H9 (cell line): ENCODE measurements at regions not wholly inside any gene's neighbourhood (a gene's known extent, or its start where the extent isn't known, plus 50 kb on each side); places are given as distances from the start of the nearest gene placed in this dataset.

Source experiments
- DNase-seq: peaks from one replicate; pipeline ENCODE4 v3.0.0-alpha.2; 2017
- H2AFZ ChIP-seq: one replicate; pipeline ENCODE4 v1.6.1; 2013; ENCODE audit warnings: mild to moderate bottlenecking, low read length, control low read depth, moderate library complexity
- H2AK5ac ChIP-seq: 2 replicates; pipeline ENCODE4 v1.6.1; 2013; ENCODE audit warnings: low read length, control low read depth, mixed read lengths; ENCODE audit not compliant: insufficient read length
- H2BK120ac ChIP-seq: one replicate; pipeline ENCODE4 v1.6.1; 2013; ENCODE audit warnings: low read depth, mild to moderate bottlenecking, low read length, control low read depth, inconsistent platforms; ENCODE audit not compliant: poor library complexity, severe bottlenecking
- H2BK12ac ChIP-seq: 2 replicates; pipeline ENCODE4 v1.6.1; 2013; ENCODE audit warnings: low read length, control low read depth, mixed read lengths, low read depth; ENCODE audit not compliant: insufficient read length
- H2BK15ac ChIP-seq: 2 replicates; pipeline ENCODE4 v1.6.1; 2013; ENCODE audit warnings: low read depth, low read length, control low read depth
- H2BK20ac ChIP-seq: one replicate; pipeline ENCODE4 v1.6.1; 2013; ENCODE audit warnings: low read depth, mild to moderate bottlenecking, low read length, control low read depth, inconsistent platforms; ENCODE audit not compliant: poor library complexity, severe bottlenecking
- H2BK5ac ChIP-seq: 2 replicates; pipeline ENCODE4 v1.6.1; 2013; ENCODE audit warnings: low read length, control low read depth, mixed read lengths; ENCODE audit not compliant: insufficient read length
- H3K14ac ChIP-seq: 2 replicates; pipeline ENCODE4 v1.6.1; 2013; ENCODE audit warnings: low read length, control low read depth; ENCODE audit not compliant: insufficient read depth
- H3K18ac ChIP-seq: 2 replicates; pipeline ENCODE4 v1.6.1; 2013; ENCODE audit warnings: low read depth, mild to moderate bottlenecking, mixed read lengths, low read length, control low read depth; ENCODE audit not compliant: insufficient read length
- H3K23ac ChIP-seq: 2 replicates; pipeline ENCODE4 v1.6.1; 2013; ENCODE audit warnings: low read length, control low read depth, mixed read lengths, low read depth; ENCODE audit not compliant: insufficient read length
- H3K23me2 ChIP-seq: 2 replicates; pipeline ENCODE4 v1.6.1; 2013; ENCODE audit warnings: low read depth, mild to moderate bottlenecking, mixed read lengths, low read length, control low read depth; ENCODE audit not compliant: insufficient read length, poor library complexity, severe bottlenecking
- H3K27ac ChIP-seq: 2 replicates; pipeline ENCODE4 v1.5.1; 2013; ENCODE audit warnings: low read length, control low read depth, mixed read lengths, low read depth; ENCODE audit not compliant: insufficient read length
- H3K27me3 ChIP-seq: 2 replicates; pipeline ENCODE4 v1.6.1; 2013; ENCODE audit warnings: low read length, control low read depth, inconsistent platforms; ENCODE audit not compliant: insufficient read depth
- H3K4ac ChIP-seq: 2 replicates; pipeline ENCODE4 v1.6.1; 2013; ENCODE audit warnings: low read depth, mild to moderate bottlenecking, control low read depth, inconsistent platforms, low read length, moderate library complexity
- H3K4me1 ChIP-seq: 2 replicates; pipeline ENCODE4 v1.6.1; 2013; ENCODE audit warnings: low read length, control low read depth, inconsistent platforms; ENCODE audit not compliant: insufficient read depth
- H3K4me2 ChIP-seq: 2 replicates; pipeline ENCODE4 v1.6.1; 2013; ENCODE audit warnings: low read length, control low read depth, mixed read lengths; ENCODE audit not compliant: insufficient read length, insufficient read depth
- H3K56ac ChIP-seq: 2 replicates; pipeline ENCODE4 v1.6.1; 2013; ENCODE audit warnings: low read depth, mild to moderate bottlenecking, mixed read lengths, low read length, control low read depth; ENCODE audit not compliant: insufficient read length
- H3K79me1 ChIP-seq: 2 replicates; pipeline ENCODE4 v1.6.1; 2013; ENCODE audit warnings: low read depth, mild to moderate bottlenecking, moderate library complexity, low read length, control low read depth, inconsistent platforms; ENCODE audit not compliant: insufficient read depth, poor library complexity, severe bottlenecking
- H3K79me2 ChIP-seq: 2 replicates; pipeline ENCODE4 v1.6.1; 2013; ENCODE audit warnings: low read length, control low read depth, inconsistent platforms; ENCODE audit not compliant: insufficient read depth
- H3K9ac ChIP-seq: 2 replicates; pipeline ENCODE4 v1.6.1; 2013; ENCODE audit warnings: low read length, control low read depth, mixed read lengths; ENCODE audit not compliant: insufficient read length; ENCODE audit errors: extremely low read depth
- H3K9me3 ChIP-seq: one replicate; pipeline ENCODE4 v1.6.1; 2013; ENCODE audit warnings: low read depth, low read length, inconsistent platforms; ENCODE audit not compliant: control insufficient read depth
- H3T11ph ChIP-seq: one replicate; pipeline ENCODE4 v1.6.1; 2013; ENCODE audit warnings: mild to moderate bottlenecking, low read length, control low read depth, inconsistent platforms
- H4K20me1 ChIP-seq: one replicate; pipeline ENCODE4 v1.6.1; 2013; ENCODE audit not compliant: control insufficient read depth, insufficient read length, insufficient read depth
- H4K5ac ChIP-seq: 2 replicates; pipeline ENCODE4 v1.6.1; 2013; ENCODE audit warnings: low read depth, mild to moderate bottlenecking, mixed read lengths, low read length, control low read depth; ENCODE audit not compliant: insufficient read length
- H4K8ac ChIP-seq: replicated peaks from 2 replicates; pipeline ENCODE4 v1.6.1; 2013; ENCODE audit warnings: low read length, control low read depth, mixed read lengths, low read depth; ENCODE audit not compliant: insufficient read length
- H4K91ac ChIP-seq: 2 replicates; pipeline ENCODE4 v1.6.1; 2013; ENCODE audit warnings: low read depth, mild to moderate bottlenecking, moderate library complexity, mixed read lengths, low read length, control low read depth; ENCODE audit not compliant: insufficient read length
- H3K27ac Mint-ChIP-seq, 3 experiments: 2 replicates in 2 of 3; 3 replicates in 1 of 3; pipeline ENCODE4 v1.8.0; 2020 to 2021; ENCODE audit warnings: mixed read lengths in 3 of 3, mild to moderate bottlenecking in 1 of 3, moderate library complexity in 1 of 3
- H3K27me3 Mint-ChIP-seq: 2 replicates; pipeline ENCODE4 v1.8.0; 2021; ENCODE audit warnings: low read depth, mild to moderate bottlenecking, moderate library complexity, mixed read lengths
- H3K36me3 Mint-ChIP-seq, 3 experiments: 2 replicates in 2 of 3; 3 replicates in 1 of 3; pipeline ENCODE4 v1.8.0; 2020 to 2021; ENCODE audit warnings: low read depth in 3 of 3, mixed read lengths in 3 of 3; ENCODE audit not compliant: insufficient read depth in 1 of 3
- H3K4me1 Mint-ChIP-seq, 2 experiments: 2 replicates each; pipeline ENCODE4 v1.8.0; 2020; ENCODE audit warnings: mixed read lengths in 2 of 2
- H3K4me3 Mint-ChIP-seq, 2 experiments: 2 replicates in 1 of 2; 3 replicates in 1 of 2; pipeline ENCODE4 v1.8.0; 2020 to 2021; ENCODE audit warnings: mild to moderate bottlenecking in 2 of 2, mixed read lengths in 2 of 2, moderate library complexity in 1 of 2
- H3K9me3 Mint-ChIP-seq, 2 experiments: 2 replicates in 1 of 2; 3 replicates in 1 of 2; pipeline ENCODE4 v1.8.0; 2020; ENCODE audit warnings: mild to moderate bottlenecking in 2 of 2, mixed read lengths in 2 of 2, moderate library complexity in 1 of 2
- WGBS: extraction: QIAGEN DNeasy Blood & Tissue Kit; methylation state at CpG from one replicate; pipeline ENCODE4 v1.1.7; 2013; ENCODE audit warnings: missing lambda C conversion rate, low lambda C conversion rate, mixed read lengths; ENCODE audit not compliant: insufficient read length; ENCODE audit errors: extremely low coverage; 5-methylcytosine and 5-hydroxymethylcytosine counted together
- TF ChIP-seq, protein P1 (sequence below): fragments of 200-600 bp; sonication (generic); conservative IDR thresholded peaks from 3 replicates; pipeline ENCODE4 v1.8.0; 2021; ENCODE audit warnings: antibody characterized with exemption, mild to moderate bottlenecking

DNA sequence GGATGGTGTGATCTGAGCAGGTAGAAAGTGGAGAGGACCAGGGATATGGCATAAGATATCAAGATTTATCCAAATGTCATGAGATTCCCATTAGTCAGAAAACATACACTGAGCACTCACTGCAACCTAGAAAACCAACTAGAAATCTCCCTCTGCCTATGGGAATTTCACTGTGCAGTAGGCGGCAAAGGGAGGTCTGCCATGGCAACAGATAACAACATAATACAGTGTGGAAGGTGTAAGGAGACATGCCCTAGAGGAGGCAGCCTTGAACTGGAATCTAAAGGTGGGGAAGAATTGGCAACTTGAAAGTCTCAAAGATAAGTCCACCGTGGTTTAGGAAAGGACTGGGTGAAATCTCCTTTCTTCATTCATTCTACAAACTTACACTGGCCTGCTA is 238.4 kb downstream of the ATG4C start:
- no peaks in the 10 kb centered on the region for H3K27me3 Mint-ChIP-seq
- no peak overlapping the region for H3K4me2 ChIP-seq

More for the DNA sequence above, 238.4 kb downstream of the ATG4C start:
- Mint-ChIP-seq H3K4me3 (no peak overlapping the region), H3K4me1 (peaks cover 0 to 6% of the 10 kb centered on the region in 2 experiments; a peak in 1 of 4 replicates), H3K36me3 (no peaks in the 10 kb centered on the region; a peak in 1 of 7 replicates), H3K9me3 (no peaks in the 10 kb centered on the region), H3K27ac (no peak overlapping the region)
- H2BK120ac ChIP-seq: no peak overlapping the region
- H3K18ac ChIP-seq: no peak overlapping the region
- no peak overlapping the region for H3K4ac ChIP-seq
- no CpG with 5 or more reads among the region's 2 CpGs for WGBS
- DNase-seq: no peak
- no peaks in the 10 kb centered on the region for H3K79me1 ChIP-seq
- H3K9ac ChIP-seq: no peak overlapping the region
- H2AFZ ChIP-seq: no peak overlapping the region
- H3K4me1 ChIP-seq: no peaks in the 10 kb centered on the region
- H3K14ac ChIP-seq: no peak overlapping the region
- H3K27ac ChIP-seq: no peak overlapping the region
- no peak overlapping the region for H2BK12ac ChIP-seq
- H3K23me2 ChIP-seq: no peaks in the 10 kb centered on the region
- H3K23ac ChIP-seq: no peak overlapping the region
- no peak overlapping the region for H2BK15ac ChIP-seq
- TF ChIP-seq, protein P1, sequence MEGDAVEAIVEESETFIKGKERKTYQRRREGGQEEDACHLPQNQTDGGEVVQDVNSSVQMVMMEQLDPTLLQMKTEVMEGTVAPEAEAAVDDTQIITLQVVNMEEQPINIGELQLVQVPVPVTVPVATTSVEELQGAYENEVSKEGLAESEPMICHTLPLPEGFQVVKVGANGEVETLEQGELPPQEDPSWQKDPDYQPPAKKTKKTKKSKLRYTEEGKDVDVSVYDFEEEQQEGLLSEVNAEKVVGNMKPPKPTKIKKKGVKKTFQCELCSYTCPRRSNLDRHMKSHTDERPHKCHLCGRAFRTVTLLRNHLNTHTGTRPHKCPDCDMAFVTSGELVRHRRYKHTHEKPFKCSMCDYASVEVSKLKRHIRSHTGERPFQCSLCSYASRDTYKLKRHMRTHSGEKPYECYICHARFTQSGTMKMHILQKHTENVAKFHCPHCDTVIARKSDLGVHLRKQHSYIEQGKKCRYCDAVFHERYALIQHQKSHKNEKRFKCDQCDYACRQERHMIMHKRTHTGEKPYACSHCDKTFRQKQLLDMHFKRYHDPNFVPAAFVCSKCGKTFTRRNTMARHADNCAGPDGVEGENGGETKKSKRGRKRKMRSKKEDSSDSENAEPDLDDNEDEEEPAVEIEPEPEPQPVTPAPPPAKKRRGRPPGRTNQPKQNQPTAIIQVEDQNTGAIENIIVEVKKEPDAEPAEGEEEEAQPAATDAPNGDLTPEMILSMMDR: no peak
- H4K8ac ChIP-seq: no peak overlapping the region
- no peak overlapping the region for H2BK5ac ChIP-seq
- H3K56ac ChIP-seq: no peak overlapping the region
- H2BK20ac ChIP-seq: no peak overlapping the region
- no peaks in the 10 kb centered on the region for H3K27me3 ChIP-seq
- H4K91ac ChIP-seq: no peak overlapping the region
- no peak overlapping the region for H3T11ph ChIP-seq
- no peaks in the 10 kb centered on the region for H4K20me1 ChIP-seq
- no peak overlapping the region for H2AK5ac ChIP-seq
- no peaks in the 10 kb centered on the region for H3K79me2 ChIP-seq
- no peak overlapping the region for H4K5ac ChIP-seq
- H3K9me3 ChIP-seq: no peaks in the 10 kb centered on the region
